ENCODE measurements at regions not wholly inside any gene's neighbourhood (a gene's known extent, or its start where the extent isn't known, plus 50 kb on each side); places are given as distances from the start of the nearest gene placed in this dataset.
"Not testable (repeated sequence)": the region's sequence is repeated elsewhere in the genome, so short reads cannot be mapped to it uniquely, and the experiment has no call there.

DNA sequence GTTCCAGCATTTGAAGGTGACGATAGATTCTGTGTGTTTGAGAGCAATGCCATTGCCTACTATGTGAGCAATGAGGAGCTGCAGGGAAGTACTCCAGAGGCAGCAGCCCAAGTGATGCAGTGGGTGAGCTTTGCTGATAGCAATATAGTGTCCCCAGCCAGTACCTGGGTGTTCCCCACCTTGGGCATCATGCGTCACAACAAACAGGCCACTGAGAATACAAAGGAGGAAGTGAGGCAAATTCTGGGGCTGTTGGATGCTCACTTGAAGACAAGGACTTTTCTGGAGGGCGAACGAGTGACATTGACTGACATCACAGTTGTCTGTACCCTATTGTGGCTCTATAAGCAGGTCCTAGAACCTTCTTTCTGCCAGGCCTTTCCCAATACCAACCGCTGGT lies 142.0 kb downstream of the PLS3 start:
- Histone ChIP-seq H3K4me1 (no peaks in the 10 kb centered on the region), H3K4me3 (no peak overlapping the region), H3K27ac (no peak overlapping the region), H3K36me3 (no peaks in the 10 kb centered on the region), H3K27me3 (peaks cover 0 to 51% of the 10 kb centered on the region in 2 donors), H3K9me3 (no peaks in the 10 kb centered on the region)
- DNase-seq (ENCODE audit: low spot score in 2 of 2), result no peak
- intact Hi-C loops (cut with DNase I; ENCODE audit: low total_unique reads), result no loop called here
- no peak for TF ChIP-seq POLR2A (IDR thresholded peaks at IDR 0.05)
- TF ChIP-seq POLR2AphosphoS5 (IDR thresholded peaks at IDR 0.05), result no peak
- no peak for TF ChIP-seq CTCF (IDR thresholded peaks at IDR 0.05)

- Histone ChIP-seq H3K27me3 (peaks cover 0 to 55% of the 10 kb centered on the region in 2 donors), H3K27ac (no peak overlapping the region), H3K4me3 (no peak overlapping the region), H3K36me3 (no peaks in the 10 kb centered on the region), H3K4me1 (no peaks in the 10 kb centered on the region), H3K9me3 (no peaks in the 10 kb centered on the region)
- no peak for TF ChIP-seq POLR2A (IDR thresholded peaks at IDR 0.05)
- no peak for TF ChIP-seq CTCF (IDR thresholded peaks at IDR 0.05)
- no peak for TF ChIP-seq POLR2AphosphoS5 (IDR thresholded peaks at IDR 0.05)
- DNase-seq (ENCODE audit: low spot score in 2 of 2), result no peak
- intact Hi-C loops (cut with DNase I; ENCODE audit: low total_unique reads), result no loop called here
Measured at GRCh38 chrX:115709039-115709438, 148.1 kb downstream of the PLS3 start.

DNA sequence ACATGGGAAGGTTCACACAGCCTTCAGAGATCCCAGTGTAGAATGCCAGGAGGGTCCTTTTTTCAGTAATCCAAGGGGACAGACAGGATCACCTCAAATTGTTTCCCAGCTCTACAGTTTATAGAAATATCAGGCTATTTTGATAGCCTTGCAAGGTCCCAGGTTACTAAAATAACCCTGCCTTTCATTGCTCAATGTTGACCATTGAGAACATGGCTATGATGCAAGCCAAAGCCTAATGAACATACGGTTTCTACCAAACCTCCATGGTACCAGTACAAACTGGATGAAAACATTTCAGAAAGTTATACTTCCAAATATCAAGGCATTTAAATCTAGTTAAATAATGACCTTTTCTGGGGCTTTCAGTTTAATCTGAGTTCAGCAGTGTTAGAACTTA lies 151.5 kb downstream of the PLS3 start:
- TF ChIP-seq POLR2A (IDR thresholded peaks at IDR 0.05) (no peak), POLR2AphosphoS5 (IDR thresholded peaks at IDR 0.05) (no peak), CTCF (IDR thresholded peaks at IDR 0.05) (no peak)
- intact Hi-C loops (cut with DNase I; ENCODE audit: low total_unique reads), result no loop called here
- H3K27me3 ChIP-seq, result peaks cover 0 to 60% of the 10 kb centered on the region in 2 donors

GRCh38 chrX:115713460-115713859 lies 152.5 kb downstream of the PLS3 start:
- DNase-seq (ENCODE audit: low spot score in 2 of 2), result no peak
- no peaks in the 10 kb centered on the region for H3K36me3 ChIP-seq
- intact Hi-C loops (cut with DNase I; ENCODE audit: low total_unique reads), result no loop called here
- H3K27ac ChIP-seq, result no peak overlapping the region
- H3K4me1 ChIP-seq, result no peaks in the 10 kb centered on the region
- H3K4me3 ChIP-seq, result no peak overlapping the region
- TF ChIP-seq POLR2A (IDR thresholded peaks at IDR 0.05), result no peak
- no peak for TF ChIP-seq CTCF (IDR thresholded peaks at IDR 0.05)
- TF ChIP-seq POLR2AphosphoS5 (IDR thresholded peaks at IDR 0.05), result no peak
- peaks cover 0 to 65% of the 10 kb centered on the region in 2 donors for H3K27me3 ChIP-seq
- no peaks in the 10 kb centered on the region for H3K9me3 ChIP-seq

More for the DNA sequence above, 151.5 kb downstream of the PLS3 start:
- H3K4me1 ChIP-seq, result no peaks in the 10 kb centered on the region
- no peaks in the 10 kb centered on the region for H3K36me3 ChIP-seq
- no peak overlapping the region for H3K27ac ChIP-seq
- H3K9me3 ChIP-seq, result no peaks in the 10 kb centered on the region
- H3K4me3 ChIP-seq, result no peak overlapping the region
- DNase-seq (ENCODE audit: low spot score in 2 of 2), result no peak

DNA sequence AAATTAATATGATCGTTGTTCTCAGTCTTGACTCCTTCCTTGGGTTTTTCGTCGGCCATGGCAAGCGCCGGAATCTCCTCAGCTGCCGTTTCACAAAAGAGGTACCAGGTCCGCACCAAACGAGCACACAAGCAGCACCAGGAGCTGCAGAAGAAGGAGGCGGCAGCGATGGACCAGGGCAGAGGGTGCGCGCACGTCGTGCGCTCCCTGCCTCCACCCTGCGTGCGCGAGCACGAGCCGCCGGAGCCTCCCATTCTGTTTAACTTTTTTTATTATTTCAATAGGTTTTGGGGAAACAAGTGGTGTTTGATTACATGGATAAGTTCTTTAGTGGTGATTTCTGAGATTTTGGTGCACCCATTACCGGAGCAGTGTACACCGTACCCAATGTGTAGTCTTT lies 158.2 kb downstream of the PLS3 start:
- Histone ChIP-seq H3K4me1 (no peaks in the 10 kb centered on the region), H3K27ac (no peak overlapping the region), H3K27me3 (peaks cover 0 to 42% of the 10 kb centered on the region in 2 donors), H3K9me3 (no peaks in the 10 kb centered on the region), H3K4me3 (no peak overlapping the region), H3K36me3 (no peaks in the 10 kb centered on the region)
- intact Hi-C loops (cut with DNase I; ENCODE audit: low total_unique reads), result no loop called here
- no peak for DNase-seq (ENCODE audit: low spot score in 2 of 2)
- no peak for TF ChIP-seq CTCF (IDR thresholded peaks at IDR 0.05)
- TF ChIP-seq POLR2A (IDR thresholded peaks at IDR 0.05), result no peak
- TF ChIP-seq POLR2AphosphoS5 (IDR thresholded peaks at IDR 0.05), result no peak

DNA sequence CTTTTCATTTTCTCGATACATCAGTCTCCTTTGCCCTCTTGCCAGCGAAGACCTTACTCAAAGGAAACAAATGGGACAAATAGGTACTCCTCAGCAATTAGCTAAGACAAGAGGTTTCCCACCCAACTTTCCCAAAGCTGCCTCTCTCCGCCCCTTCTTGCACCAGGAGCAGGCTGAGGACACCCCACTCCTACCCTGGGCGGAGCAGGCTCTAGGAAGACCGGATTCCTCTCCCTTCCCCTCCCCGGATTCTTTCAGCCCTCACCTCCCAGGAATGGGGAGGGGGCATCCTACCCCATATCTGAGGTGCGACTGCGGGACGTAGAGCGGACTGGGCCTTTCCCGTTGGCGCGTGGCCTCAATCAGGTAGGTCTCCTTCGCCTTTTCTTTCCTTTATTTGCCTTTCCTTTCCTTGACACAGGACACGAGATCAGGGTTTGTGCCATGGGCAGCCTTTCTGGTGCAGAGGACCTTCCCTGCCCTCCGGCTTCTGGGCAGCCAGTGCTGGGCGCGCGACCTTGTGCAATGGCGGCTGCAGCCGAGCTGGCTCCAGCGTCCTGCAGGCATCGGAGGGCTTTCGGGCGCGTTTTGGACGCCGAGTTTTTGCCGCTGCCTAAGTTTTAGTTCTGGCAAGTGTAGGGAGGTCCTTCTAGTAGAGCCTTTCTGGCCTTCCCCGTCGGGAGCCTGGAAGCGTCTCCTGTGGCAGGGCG lies 161.9 kb downstream of the PLS3 start:
- H3K4me3 ChIP-seq; H3K4me1 ChIP-seq; H3K27ac ChIP-seq; DNase-seq (ENCODE audit: low spot score in 2 of 2); intact Hi-C loops (cut with DNase I; ENCODE audit: low total_unique reads); H3K36me3 ChIP-seq; H3K9me3 ChIP-seq: not testable (repeated sequence)
- peaks cover 0 to 14% of the 10 kb centered on the region in 2 donors for H3K27me3 ChIP-seq

DNA sequence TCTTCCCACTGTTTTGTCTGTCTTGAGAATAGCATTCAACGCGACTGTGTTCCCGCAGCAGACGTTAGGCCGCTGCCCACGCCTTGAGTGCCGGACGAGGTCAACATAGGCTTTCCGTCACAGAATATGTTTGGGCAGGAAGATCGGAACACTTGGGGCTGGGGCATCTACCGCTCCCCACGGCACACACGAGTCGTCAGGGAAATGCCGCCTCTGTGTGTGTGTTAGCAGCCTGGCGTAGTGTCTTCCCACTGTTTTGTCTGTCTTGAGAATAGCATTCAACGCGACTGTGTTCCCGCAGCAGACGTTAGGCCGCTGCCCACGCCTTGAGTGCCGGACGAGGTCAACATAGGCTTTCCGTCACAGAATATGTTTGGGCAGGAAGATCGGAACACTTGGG lies 164.4 kb downstream of the PLS3 start:
- H3K9me3 ChIP-seq; DNase-seq (ENCODE audit: low spot score in 2 of 2); H3K27ac ChIP-seq; H3K36me3 ChIP-seq; intact Hi-C loops (cut with DNase I; ENCODE audit: low total_unique reads); H3K4me3 ChIP-seq; H3K27me3 ChIP-seq; H3K4me1 ChIP-seq: not testable (repeated sequence)
